ENCODE measurements at regions not wholly inside any gene's neighbourhood (a gene's known extent, or its start where the extent isn't known, plus 50 kb on each side); places are given as distances from the start of the nearest gene placed in this dataset.

DNA sequence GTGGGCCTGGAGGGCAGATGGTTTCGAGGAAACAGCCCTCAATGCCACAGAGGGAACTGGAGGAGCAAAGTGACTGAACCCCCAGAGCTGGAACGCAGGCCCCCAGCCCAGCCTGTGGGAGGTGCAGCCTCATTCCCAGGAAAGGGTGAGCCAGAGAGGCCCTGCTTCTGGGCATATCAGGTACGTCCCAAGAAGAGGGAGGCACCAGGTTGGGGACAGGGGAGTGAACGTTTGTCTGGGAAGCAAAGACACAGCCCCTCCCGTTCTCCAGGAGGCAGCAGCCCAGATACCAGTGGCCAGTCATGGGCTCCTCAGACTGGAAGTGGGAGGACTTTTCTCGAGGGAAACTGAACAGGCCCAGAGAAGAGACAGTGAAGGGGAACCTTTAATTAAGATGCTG is 74.3 kb upstream of the RET start:
- TF ChIP-seq TCF7L2 (IDR thresholded peaks at IDR 0.05; ENCODE audit: low read depth, low read length) (no peak), POLR2AphosphoS5 (IDR thresholded peaks at IDR 0.05; ENCODE audit: low read depth, low read length) (no peak)
- TF ChIP-seq, protein P1, sequence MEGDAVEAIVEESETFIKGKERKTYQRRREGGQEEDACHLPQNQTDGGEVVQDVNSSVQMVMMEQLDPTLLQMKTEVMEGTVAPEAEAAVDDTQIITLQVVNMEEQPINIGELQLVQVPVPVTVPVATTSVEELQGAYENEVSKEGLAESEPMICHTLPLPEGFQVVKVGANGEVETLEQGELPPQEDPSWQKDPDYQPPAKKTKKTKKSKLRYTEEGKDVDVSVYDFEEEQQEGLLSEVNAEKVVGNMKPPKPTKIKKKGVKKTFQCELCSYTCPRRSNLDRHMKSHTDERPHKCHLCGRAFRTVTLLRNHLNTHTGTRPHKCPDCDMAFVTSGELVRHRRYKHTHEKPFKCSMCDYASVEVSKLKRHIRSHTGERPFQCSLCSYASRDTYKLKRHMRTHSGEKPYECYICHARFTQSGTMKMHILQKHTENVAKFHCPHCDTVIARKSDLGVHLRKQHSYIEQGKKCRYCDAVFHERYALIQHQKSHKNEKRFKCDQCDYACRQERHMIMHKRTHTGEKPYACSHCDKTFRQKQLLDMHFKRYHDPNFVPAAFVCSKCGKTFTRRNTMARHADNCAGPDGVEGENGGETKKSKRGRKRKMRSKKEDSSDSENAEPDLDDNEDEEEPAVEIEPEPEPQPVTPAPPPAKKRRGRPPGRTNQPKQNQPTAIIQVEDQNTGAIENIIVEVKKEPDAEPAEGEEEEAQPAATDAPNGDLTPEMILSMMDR (IDR thresholded peaks at IDR 0.05) = no peak
- TF ChIP-seq, protein P2, sequence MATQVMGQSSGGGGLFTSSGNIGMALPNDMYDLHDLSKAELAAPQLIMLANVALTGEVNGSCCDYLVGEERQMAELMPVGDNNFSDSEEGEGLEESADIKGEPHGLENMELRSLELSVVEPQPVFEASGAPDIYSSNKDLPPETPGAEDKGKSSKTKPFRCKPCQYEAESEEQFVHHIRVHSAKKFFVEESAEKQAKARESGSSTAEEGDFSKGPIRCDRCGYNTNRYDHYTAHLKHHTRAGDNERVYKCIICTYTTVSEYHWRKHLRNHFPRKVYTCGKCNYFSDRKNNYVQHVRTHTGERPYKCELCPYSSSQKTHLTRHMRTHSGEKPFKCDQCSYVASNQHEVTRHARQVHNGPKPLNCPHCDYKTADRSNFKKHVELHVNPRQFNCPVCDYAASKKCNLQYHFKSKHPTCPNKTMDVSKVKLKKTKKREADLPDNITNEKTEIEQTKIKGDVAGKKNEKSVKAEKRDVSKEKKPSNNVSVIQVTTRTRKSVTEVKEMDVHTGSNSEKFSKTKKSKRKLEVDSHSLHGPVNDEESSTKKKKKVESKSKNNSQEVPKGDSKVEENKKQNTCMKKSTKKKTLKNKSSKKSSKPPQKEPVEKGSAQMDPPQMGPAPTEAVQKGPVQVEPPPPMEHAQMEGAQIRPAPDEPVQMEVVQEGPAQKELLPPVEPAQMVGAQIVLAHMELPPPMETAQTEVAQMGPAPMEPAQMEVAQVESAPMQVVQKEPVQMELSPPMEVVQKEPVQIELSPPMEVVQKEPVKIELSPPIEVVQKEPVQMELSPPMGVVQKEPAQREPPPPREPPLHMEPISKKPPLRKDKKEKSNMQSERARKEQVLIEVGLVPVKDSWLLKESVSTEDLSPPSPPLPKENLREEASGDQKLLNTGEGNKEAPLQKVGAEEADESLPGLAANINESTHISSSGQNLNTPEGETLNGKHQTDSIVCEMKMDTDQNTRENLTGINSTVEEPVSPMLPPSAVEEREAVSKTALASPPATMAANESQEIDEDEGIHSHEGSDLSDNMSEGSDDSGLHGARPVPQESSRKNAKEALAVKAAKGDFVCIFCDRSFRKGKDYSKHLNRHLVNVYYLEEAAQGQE (IDR thresholded peaks at IDR 0.05; ENCODE audit: insufficient read depth in 1 of 2, low read depth in 2 of 2, low read length in 1 of 2) = no peak
